Neural cell (in vitro differentiated cells): ENCODE measurements at regions not wholly inside any gene's neighbourhood (a gene's known extent, or its start where the extent isn't known, plus 50 kb on each side); places are given as distances from the start of the nearest gene placed in this dataset.

Experiments
- H2AFZ ChIP-seq: fragments of 200-600, 300-800 bp; sonication (generic), shearing (Covaris generic); 2 replicates; pipeline ENCODE4 v1.6.0; 2014; ENCODE audit warnings: low read depth, mild to moderate bottlenecking, antibody characterized with exemption, low read length, moderate library complexity
- H3F3A ChIP-seq: fragments of 200-600 bp; shearing (Covaris generic); 2 replicates; pipeline ENCODE4 v1.6.1; 2016; ENCODE audit warnings: mild to moderate bottlenecking, moderate library complexity, mixed read lengths, antibody characterized with exemption, low read length; ENCODE audit not compliant: insufficient read depth, poor library complexity, severe bottlenecking
- H3K27ac ChIP-seq: fragments of 200-600, 300-800 bp; sonication (generic), shearing (Covaris generic); 2 replicates; pipeline ENCODE4 v1.5.1; 2014; ENCODE audit warnings: mild to moderate bottlenecking, low read length, moderate library complexity
- H3K27me3 ChIP-seq: fragments of 300-800, 200-600 bp; sonication (generic), shearing (Covaris generic); 2 replicates; pipeline ENCODE4 v1.6.0; 2014; ENCODE audit warnings: mild to moderate bottlenecking, low read depth, low read length, moderate library complexity; ENCODE audit not compliant: insufficient read depth
- H3K36me3 ChIP-seq: fragments of 300-800, 200-600 bp; sonication (generic), shearing (Covaris generic); 2 replicates; pipeline ENCODE4 v1.5.1; 2014; ENCODE audit warnings: mild to moderate bottlenecking, antibody characterized with exemption, low read length, moderate library complexity; ENCODE audit not compliant: insufficient read depth
- H3K4me2 ChIP-seq: fragments of 300-800, 200-600 bp; sonication (generic), shearing (Covaris generic); 2 replicates; pipeline ENCODE4 v1.6.0; 2014; ENCODE audit warnings: mild to moderate bottlenecking, low read length
- H3K4me3 ChIP-seq: fragments of 300-800, 200-600 bp; sonication (generic), shearing (Covaris generic); 2 replicates; pipeline ENCODE4 v1.5.1; 2014; ENCODE audit warnings: mild to moderate bottlenecking, low read length, moderate library complexity
- H3K79me2 ChIP-seq: fragments of 200-600 bp; shearing (Covaris generic); replicated peaks from 2 replicates; pipeline ENCODE4 v1.6.0; 2014; ENCODE audit warnings: mild to moderate bottlenecking, low read length, moderate library complexity; ENCODE audit not compliant: insufficient read depth
- H3K9ac ChIP-seq: fragments of 300-800, 200-600 bp; sonication (generic), shearing (Covaris generic); 2 replicates; pipeline ENCODE4 v1.6.1; 2016; ENCODE audit warnings: mild to moderate bottlenecking, low read length, mixed read lengths
- H3K9me2 ChIP-seq: fragments of 200-600 bp; shearing (Covaris generic); 2 replicates; pipeline ENCODE4 v1.6.1; 2016; ENCODE audit warnings: mild to moderate bottlenecking, low read length, mixed read lengths; ENCODE audit not compliant: insufficient read depth
- H3K9me3 ChIP-seq: fragments of 200-600, 300-800 bp; sonication (generic), shearing (Covaris generic); 2 replicates; pipeline ENCODE4 v1.6.1; 2016; ENCODE audit warnings: mild to moderate bottlenecking, mixed run types, low read length, moderate library complexity, mixed read lengths
- H4K20me1 ChIP-seq: fragments of 200-600 bp; shearing (Covaris generic); 2 replicates; pipeline ENCODE4 v1.6.1; 2016; ENCODE audit warnings: mild to moderate bottlenecking, mixed run types; ENCODE audit not compliant: insufficient read depth
- CTCF ChIP-seq: fragments of 450-650 bp; IDR thresholded peaks from 2 replicates; pipeline ENCODE4 v1.5.1; 2014; ENCODE audit warnings: antibody characterized with exemption, mild to moderate bottlenecking, moderate library complexity; ENCODE audit not compliant: poor library complexity, severe bottlenecking
- EP300 ChIP-seq: fragments of 450-650 bp; conservative IDR thresholded peaks from 2 replicates; pipeline ENCODE4 v1.6.1; 2014; ENCODE audit warnings: antibody characterized with exemption, mild to moderate bottlenecking, moderate library complexity; ENCODE audit not compliant: poor library complexity, severe bottlenecking
- EZH2 ChIP-seq: fragments of 200-600, 300-800 bp; shearing (Covaris generic), sonication (generic); IDR thresholded peaks from 2 replicates; pipeline ENCODE4 v1.6.1; 2014; ENCODE audit warnings: antibody characterized with exemption, low read length, borderline replicate concordance, mild to moderate bottlenecking; ENCODE audit not compliant: insufficient read depth, poor library complexity, severe bottlenecking
- MXI1 ChIP-seq: fragments of 450-650 bp; conservative IDR thresholded peaks from 2 replicates; pipeline ENCODE4 v1.6.1; 2014; ENCODE audit warnings: antibody characterized with exemption, mild to moderate bottlenecking; ENCODE audit not compliant: poor library complexity, severe bottlenecking
- POLR2AphosphoS5 ChIP-seq: IDR thresholded peaks from 2 replicates; pipeline ENCODE4 v1.6.1; 2012
- RAD21 ChIP-seq: fragments of 450-650 bp; conservative IDR thresholded peaks from 2 replicates; pipeline ENCODE4 v1.6.1; 2014; ENCODE audit warnings: antibody characterized with exemption, mild to moderate bottlenecking, moderate library complexity
- REST ChIP-seq: IDR thresholded peaks from 2 replicates; pipeline ENCODE4 v1.6.1; 2012; ENCODE audit warnings: borderline replicate concordance
- SMC3 ChIP-seq: fragments of 450-650 bp; conservative IDR thresholded peaks from 2 replicates; pipeline ENCODE4 v1.6.1; 2014; ENCODE audit warnings: antibody characterized with exemption, mild to moderate bottlenecking, moderate library complexity; ENCODE audit not compliant: poor library complexity
- TAF1 ChIP-seq: IDR thresholded peaks from 2 replicates; pipeline ENCODE4 v1.6.1; 2012; ENCODE audit warnings: low read depth

GRCh38 chr4:179605196-179605595 is 2163.0 kb upstream of the AGA start:
- no peaks in the 10 kb centered on the region for H3K79me2 ChIP-seq
- H3F3A ChIP-seq, result no peaks in the 10 kb centered on the region
- H3K36me3 ChIP-seq, result no peaks in the 10 kb centered on the region
- H3K27me3 ChIP-seq, result no peaks in the 10 kb centered on the region
- H3K27ac ChIP-seq, result no peak overlapping the region
- no peak overlapping the region for H3K4me2 ChIP-seq
- H3K4me3 ChIP-seq, result no peak overlapping the region
- H2AFZ ChIP-seq, result no peak overlapping the region
- no peak for TF ChIP-seq POLR2AphosphoS5
- no peak for TF ChIP-seq SMC3
- no peak for TF ChIP-seq EP300
- TF ChIP-seq CTCF, result no peak
- no peak for TF ChIP-seq TAF1
- no peak for TF ChIP-seq EZH2
- no peak for TF ChIP-seq RAD21
- no peak for TF ChIP-seq REST
- no peak for TF ChIP-seq MXI1
- H3K9me3 ChIP-seq, result no peaks in the 10 kb centered on the region
- H3K9me2 ChIP-seq, result no peaks in the 10 kb centered on the region
- no peaks in the 10 kb centered on the region for H4K20me1 ChIP-seq
- H3K9ac ChIP-seq, result no peak overlapping the region

- no peak overlapping the region for H3K9ac ChIP-seq
- no peak overlapping the region for H3K4me3 ChIP-seq
- TF ChIP-seq SMC3 (no peak), RAD21 (no peak), TAF1 (no peak)
- no peaks in the 10 kb centered on the region for H3F3A ChIP-seq
- no peaks in the 10 kb centered on the region for H3K9me2 ChIP-seq
- no peaks in the 10 kb centered on the region for H3K9me3 ChIP-seq
- H3K79me2 ChIP-seq, result no peaks in the 10 kb centered on the region
- H3K36me3 ChIP-seq, result no peaks in the 10 kb centered on the region
- no peak overlapping the region for H3K27ac ChIP-seq
- H4K20me1 ChIP-seq, result no peaks in the 10 kb centered on the region
- no peaks in the 10 kb centered on the region for H3K27me3 ChIP-seq
- no peak overlapping the region for H2AFZ ChIP-seq
- H3K4me2 ChIP-seq, result no peak overlapping the region
Measured at GRCh38 chr4:179607003-179607402, 2164.8 kb upstream of the AGA start.

- Histone ChIP-seq H3K27me3 (no peaks in the 10 kb centered on the region), H4K20me1 (no peaks in the 10 kb centered on the region), H3K36me3 (no peaks in the 10 kb centered on the region), H3K9ac (no peak overlapping the region), H3K4me3 (no peak overlapping the region), H3K79me2 (no peaks in the 10 kb centered on the region), H3K27ac (no peak overlapping the region), H3K9me2 (no peaks in the 10 kb centered on the region), H3K4me2 (no peak overlapping the region), H3K9me3 (no peaks in the 10 kb centered on the region), H3F3A (no peaks in the 10 kb centered on the region), H2AFZ (no peak overlapping the region)
- TF ChIP-seq SMC3 (no peak), RAD21 (no peak)
Measured at GRCh38 chr4:179615704-179616103, 2173.5 kb upstream of the AGA start.
